ENCODE measurements at regions not wholly inside any gene's neighbourhood (a gene's known extent, or its start where the extent isn't known, plus 50 kb on each side); places are given as distances from the start of the nearest gene placed in this dataset.

DNA sequence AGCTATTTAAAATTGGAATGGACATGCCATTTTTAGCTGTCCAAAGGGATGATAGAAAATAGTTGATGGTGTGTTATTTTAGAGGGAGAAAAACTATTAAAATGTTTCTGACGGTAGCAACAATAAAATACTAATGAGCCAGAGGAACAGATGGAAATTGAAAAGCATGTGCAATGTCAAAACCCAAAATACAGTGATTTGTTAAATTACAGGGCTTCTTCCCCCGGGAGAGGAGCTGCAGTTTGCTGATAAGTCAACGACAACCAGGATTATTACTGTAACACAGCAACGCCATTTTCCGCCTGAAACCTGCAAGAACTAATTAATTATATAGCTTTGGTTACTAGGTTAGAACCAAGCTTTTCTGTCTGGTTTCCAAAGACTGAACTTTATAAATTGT lies 179.6 kb upstream of the SPTLC3 start:
- TF ChIP-seq USF1 (CRISPR knock-in tag; IDR thresholded peaks at IDR 0.05) (no peak), AFF4 (CRISPR knock-in tag; IDR thresholded peaks at IDR 0.05; ENCODE audit: borderline replicate concordance) (no peak), FOXP4 (CRISPR knock-in tag; IDR thresholded peaks at IDR 0.05) (no peak), SP1 (CRISPR knock-in tag; conservative IDR thresholded peaks at IDR 0.05) (no peak), JUN (CRISPR knock-in tag; IDR thresholded peaks at IDR 0.05) (no peak), ZBTB21 (CRISPR knock-in tag; IDR thresholded peaks at IDR 0.05; ENCODE audit: borderline replicate concordance) (no peak), CREB1 (CRISPR knock-in tag; IDR thresholded peaks at IDR 0.05) (no peak)
- TF ChIP-seq, protein P1, sequence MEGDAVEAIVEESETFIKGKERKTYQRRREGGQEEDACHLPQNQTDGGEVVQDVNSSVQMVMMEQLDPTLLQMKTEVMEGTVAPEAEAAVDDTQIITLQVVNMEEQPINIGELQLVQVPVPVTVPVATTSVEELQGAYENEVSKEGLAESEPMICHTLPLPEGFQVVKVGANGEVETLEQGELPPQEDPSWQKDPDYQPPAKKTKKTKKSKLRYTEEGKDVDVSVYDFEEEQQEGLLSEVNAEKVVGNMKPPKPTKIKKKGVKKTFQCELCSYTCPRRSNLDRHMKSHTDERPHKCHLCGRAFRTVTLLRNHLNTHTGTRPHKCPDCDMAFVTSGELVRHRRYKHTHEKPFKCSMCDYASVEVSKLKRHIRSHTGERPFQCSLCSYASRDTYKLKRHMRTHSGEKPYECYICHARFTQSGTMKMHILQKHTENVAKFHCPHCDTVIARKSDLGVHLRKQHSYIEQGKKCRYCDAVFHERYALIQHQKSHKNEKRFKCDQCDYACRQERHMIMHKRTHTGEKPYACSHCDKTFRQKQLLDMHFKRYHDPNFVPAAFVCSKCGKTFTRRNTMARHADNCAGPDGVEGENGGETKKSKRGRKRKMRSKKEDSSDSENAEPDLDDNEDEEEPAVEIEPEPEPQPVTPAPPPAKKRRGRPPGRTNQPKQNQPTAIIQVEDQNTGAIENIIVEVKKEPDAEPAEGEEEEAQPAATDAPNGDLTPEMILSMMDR (IDR thresholded peaks at IDR 0.05), result no peak

All from WTC11 (cell line).